Right renal cortex interstitium (tissue), 3 donors: ENCODE measurements at regions not wholly inside any gene's neighbourhood (a gene's known extent, or its start where the extent isn't known, plus 50 kb on each side); places are given as distances from the start of the nearest gene placed in this dataset.
"Not testable (repeated sequence)": the region's sequence is repeated elsewhere in the genome, so short reads cannot be mapped to it uniquely, and the experiment has no call there.

Experiments used
- DNase-seq, 3 donors: peaks; one replicate each; pipeline ENCODE4 v3.0.0-alpha.2; 2013; ENCODE audit warnings: low read depth in 3 of 3, low spot score in 2 of 3

DNA sequence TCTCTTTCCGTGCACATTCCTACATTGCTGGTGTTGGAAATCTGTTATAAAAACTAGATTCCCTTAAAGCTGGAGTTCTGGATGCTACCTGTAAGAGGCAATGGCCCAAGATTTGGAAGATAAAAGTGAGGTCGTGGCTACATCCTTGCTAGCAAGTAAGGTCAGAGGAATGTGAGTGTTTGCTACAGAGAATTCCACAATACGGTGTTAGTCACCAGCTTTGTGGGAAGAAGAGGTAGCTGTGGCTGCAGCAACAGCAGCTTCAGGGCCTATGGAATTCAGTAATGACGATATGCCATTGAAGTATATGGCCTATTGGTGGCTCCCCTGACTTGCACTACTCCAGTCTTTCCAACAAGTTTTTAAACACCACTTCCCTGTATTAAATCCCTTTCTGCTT, 227.7 kb upstream of the TMEM260 start:
- no peak for DNase-seq

DNA sequence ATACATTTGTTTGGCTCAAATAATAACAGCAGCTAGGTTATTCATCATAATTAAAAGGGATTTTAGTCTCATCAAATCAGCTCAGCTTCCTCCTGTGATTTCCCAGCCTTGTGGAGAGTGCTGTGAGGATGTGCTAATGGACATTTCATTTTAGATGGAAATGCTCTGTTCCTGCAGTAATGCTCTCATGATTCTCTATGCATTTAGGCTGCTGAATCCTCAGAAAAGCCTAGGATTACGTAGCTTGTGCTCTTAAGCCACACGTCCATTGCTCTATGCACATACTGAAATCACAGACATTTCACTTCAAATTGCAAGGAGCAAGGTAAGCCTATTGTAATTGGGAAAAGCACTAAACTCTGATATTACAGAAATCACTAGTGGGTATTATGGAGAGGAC, 226.6 kb upstream of the TMEM260 start:
- no peak for DNase-seq

DNA sequence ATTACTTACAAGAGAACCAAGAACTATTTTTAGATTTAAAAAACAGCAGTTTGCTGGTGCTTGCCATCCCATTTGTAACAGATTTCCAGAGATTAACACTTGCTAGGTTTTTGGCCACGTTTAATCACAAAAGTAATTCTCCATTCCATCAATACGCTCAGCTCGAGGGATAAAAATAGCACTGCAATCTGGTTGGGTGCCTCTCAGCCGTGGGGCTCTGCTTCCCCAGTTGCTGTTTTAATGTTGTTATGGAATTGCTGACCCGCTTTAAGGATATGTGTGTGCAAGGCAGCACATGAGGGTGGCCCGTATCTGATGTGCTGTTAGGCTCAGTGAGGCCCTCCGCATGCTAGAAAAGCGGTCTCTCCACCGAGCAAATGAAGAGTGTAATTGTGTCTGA, 222.2 kb upstream of the TMEM260 start:
- no peak for DNase-seq

DNA sequence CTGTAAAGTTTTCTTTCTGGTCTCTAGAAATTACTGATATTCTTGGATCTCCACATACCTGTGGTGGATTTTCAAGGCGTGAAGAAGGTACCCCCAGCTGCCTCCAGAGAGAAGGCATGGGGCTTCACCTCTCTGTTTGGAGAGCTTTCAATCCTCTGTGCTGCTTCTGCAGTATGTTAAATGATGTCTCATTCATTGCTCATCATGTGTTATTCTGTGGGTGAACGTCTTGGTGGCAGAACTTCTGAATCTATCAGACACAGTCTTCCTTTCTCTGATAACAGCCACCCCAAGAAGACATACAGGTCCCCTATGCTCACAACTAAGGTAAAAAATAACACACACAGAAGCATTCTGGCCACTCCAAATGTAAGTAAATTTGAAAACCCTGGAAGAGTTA, 221.3 kb upstream of the TMEM260 start:
- no peak for DNase-seq

- no peak for DNase-seq
Observed at GRCh38 chr14:56358851-56359614, 220.6 kb upstream of the TMEM260 start.

GRCh38 chr14:56365663-56366062, 213.9 kb upstream of the TMEM260 start:
- not testable (repeated sequence) for DNase-seq

DNA sequence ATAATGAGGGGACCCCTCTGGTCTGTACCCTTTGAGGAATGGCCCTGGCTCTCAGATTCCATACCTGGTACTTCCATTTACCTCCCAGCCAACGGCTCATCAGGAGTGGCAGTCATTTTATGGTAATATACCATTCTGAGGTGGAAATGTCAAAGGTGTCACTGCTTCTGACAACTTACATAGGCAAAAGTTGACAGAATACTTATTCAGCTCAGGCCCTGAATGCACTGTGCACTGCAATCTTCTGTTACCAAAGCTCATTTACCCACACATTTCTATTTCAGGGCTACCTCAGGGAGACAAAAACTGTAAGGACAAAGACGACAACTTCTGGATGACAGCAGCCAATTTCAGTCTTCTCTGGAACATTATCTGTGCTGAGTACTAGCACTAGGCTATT, 212.2 kb upstream of the TMEM260 start:
- no peak for DNase-seq

- DNase-seq, result no peak
Observed at GRCh38 chr14:56371737-56372136, 207.9 kb upstream of the TMEM260 start.

- DNase-seq, result no peak
Observed at GRCh38 chr14:56374421-56374820, 205.2 kb upstream of the TMEM260 start.

- no peak for DNase-seq
Observed at GRCh38 chr14:56378046-56378445, 201.6 kb upstream of the TMEM260 start.

DNA sequence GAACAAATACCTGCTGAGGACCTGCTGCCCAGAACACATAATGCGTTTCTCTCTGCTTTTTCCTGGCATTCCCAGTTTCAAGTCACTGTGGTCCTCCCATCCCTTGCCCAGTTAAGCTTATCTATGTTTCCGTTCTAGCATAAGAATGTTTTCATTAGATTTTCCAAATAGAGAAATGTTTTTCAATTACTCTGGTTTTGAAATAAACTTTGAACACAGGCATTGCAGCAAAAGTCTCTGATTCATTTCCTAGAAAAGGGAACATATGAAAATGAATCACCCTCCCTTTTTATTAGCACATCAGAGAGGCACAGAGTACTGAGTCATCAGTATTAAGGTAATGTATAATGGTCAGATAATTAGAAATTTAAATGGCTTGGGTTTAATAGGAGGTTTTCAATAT, 201.1 kb upstream of the TMEM260 start:
- DNase-seq, result no peak

GRCh38 chr14:56379956-56380355, 199.6 kb upstream of the TMEM260 start:
- DNase-seq, result no peak

- no peak for DNase-seq
Observed at GRCh38 chr14:56386024-56386423, 193.6 kb upstream of the TMEM260 start.

DNA sequence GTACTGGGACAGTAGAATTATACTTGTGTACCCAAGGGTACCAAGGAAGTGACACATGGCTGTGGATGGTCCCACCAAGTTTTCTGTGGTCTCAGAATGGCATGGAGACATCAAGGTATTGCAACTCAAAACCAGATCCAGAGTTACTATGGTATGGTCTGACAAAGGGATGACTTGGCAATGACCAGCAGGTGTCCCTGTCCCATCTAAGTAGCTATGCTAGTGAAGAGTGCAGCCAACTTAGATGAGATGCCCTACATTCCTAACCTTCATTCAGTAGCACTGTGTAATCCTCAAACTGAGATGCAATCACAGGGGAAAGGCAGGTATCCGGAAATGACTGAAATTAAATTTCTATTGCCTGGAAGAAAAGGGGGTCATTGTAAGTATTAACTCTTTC, 188.7 kb upstream of the TMEM260 start:
- no peak for DNase-seq

- no peak for DNase-seq
Observed at GRCh38 chr14:56394826-56395530, 184.6 kb upstream of the TMEM260 start.

GRCh38 chr14:56400109-56400825, 179.3 kb upstream of the TMEM260 start:
- DNase-seq, result no peak

GRCh38 chr14:56412468-56413434, 166.8 kb upstream of the TMEM260 start:
- DNase-seq, result no peak

DNA sequence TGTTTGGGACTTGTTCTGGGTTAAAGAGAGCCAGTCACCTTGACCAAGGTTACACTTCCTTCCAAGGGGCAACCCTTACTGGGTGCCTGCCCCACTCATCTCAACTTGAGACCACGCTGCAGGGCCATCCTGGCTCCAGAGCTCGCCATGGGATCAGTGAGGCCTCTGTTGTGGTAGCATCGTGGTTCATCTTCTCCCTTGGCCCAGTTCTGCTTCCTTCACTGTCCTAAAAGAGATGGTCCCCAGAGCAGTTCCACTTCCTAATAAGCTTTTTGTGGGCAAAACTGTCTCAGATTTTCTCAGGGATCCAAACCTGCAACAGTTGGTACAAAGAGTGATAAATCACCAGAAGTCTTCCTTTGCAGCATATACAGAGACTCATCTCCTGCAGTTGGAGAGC, 165.9 kb upstream of the TMEM260 start:
- DNase-seq, result no peak

- DNase-seq, result no peak
Observed at GRCh38 chr14:56414236-56414635, 165.4 kb upstream of the TMEM260 start.

DNA sequence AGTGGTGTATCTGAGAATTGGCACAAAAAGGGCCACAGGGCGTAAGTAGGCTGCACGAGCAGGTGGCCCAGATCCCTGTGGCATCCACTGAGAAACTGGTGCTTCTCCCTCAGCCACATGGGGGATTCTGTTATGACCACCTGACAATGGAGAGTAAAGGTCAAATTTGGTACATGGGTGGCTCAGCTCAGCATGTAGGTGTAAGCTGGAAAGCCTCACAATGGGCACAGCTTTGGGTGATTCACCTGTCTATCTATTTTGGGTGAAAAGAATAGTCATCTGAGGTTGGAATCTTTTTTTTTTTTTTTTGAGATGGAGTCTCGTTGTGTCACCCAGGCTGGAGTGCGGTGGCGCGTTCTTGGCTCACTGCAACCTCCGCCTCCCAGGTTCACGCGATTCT, 163.4 kb upstream of the TMEM260 start:
- no peak for DNase-seq

DNA sequence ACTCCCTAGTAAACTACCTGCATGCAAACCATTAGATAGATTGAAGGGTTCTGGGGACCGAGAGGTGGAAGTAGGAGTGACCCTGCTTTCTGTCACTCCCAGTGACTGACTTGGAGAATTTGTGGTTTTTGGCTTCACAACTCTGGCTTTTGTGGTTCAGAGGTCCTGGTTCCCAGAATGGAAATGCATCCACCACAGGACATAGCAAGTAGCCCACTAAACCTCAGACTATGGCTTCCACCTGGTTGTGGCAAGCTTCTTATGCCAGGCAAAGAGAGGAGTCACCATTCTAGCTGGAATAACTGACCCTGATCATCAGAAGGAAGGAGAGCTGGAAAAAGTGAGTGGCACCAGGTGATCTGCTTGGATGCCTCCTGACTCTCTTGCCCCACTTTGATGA, 162.4 kb upstream of the TMEM260 start:
- DNase-seq, result no peak
